OCI-LY7 (cell line): ENCODE measurements at regions not wholly inside any gene's neighbourhood (a gene's known extent, or its start where the extent isn't known, plus 50 kb on each side); places are given as distances from the start of the nearest gene placed in this dataset.

Experiments used
- BruUV-seq: library from RNA; stranded (reverse); fragments of 400-500 nt; replicated peaks from 2 replicates; lab custom pipeline; 2021; lab: Mats Ljungman, UMichigan
- CTCF ChIA-PET: fragments of 300-600 bp; sonication (Branson Sonifier 250); formaldehyde crosslinking; loops from one replicate; lab custom pipeline; 2022; ENCODE audit warnings: antibody characterized with exemption; ENCODE audit not compliant: unreplicated experiment; lab: Charles Lee
- POLR2A ChIA-PET: fragments of 300-600 bp; sonication (Branson Sonifier 250); formaldehyde crosslinking; loops from one replicate; lab custom pipeline; 2022; ENCODE audit warnings: antibody characterized with exemption; lab: Charles Lee
- DNase-seq: peaks from one replicate; pipeline ENCODE4 v3.0.0-alpha.2; 2015; ENCODE audit warnings: low spot score
- H2AFZ ChIP-seq: fragments of 200-600 bp; sonication (generic), shearing (Covaris generic); 2 replicates; pipeline ENCODE4 v1.6.1; 2014; ENCODE audit warnings: mild to moderate bottlenecking, antibody characterized with exemption, low read length, moderate library complexity
- H3K27ac ChIP-seq: fragments of 200-600 bp; sonication (generic); 2 replicates; pipeline ENCODE4 v1.5.1; 2014; ENCODE audit warnings: mixed run types, low read depth, mild to moderate bottlenecking, moderate library complexity, low read length, inconsistent platforms; ENCODE audit not compliant: poor library complexity, severe bottlenecking
- H3K36me3 ChIP-seq: fragments of 200-600 bp; sonication (generic); 2 replicates; pipeline ENCODE4 v1.6.1; 2014; ENCODE audit warnings: mild to moderate bottlenecking, antibody characterized with exemption, low read length, moderate library complexity, mixed read lengths; ENCODE audit not compliant: insufficient read depth
- H3K4me1 ChIP-seq: fragments of 200-600 bp; sonication (generic); 2 replicates; pipeline ENCODE4 v1.5.1; 2014; ENCODE audit warnings: mild to moderate bottlenecking, low read length; ENCODE audit not compliant: insufficient read depth, poor library complexity, severe bottlenecking
- H3K4me2 ChIP-seq: fragments of 200-600 bp; sonication (generic); 2 replicates; pipeline ENCODE4 v1.6.1; 2014; ENCODE audit warnings: mild to moderate bottlenecking, low read length
- H3K4me3 ChIP-seq: fragments of 200-600 bp; sonication (generic); 2 replicates; pipeline ENCODE4 v1.5.1; 2014; ENCODE audit warnings: mild to moderate bottlenecking, low read depth, low read length; ENCODE audit not compliant: poor library complexity, severe bottlenecking
- H3K79me2 ChIP-seq: fragments of 200-600 bp; sonication (generic); 2 replicates; pipeline ENCODE4 v1.6.1; 2016; ENCODE audit warnings: low read depth, mild to moderate bottlenecking, low read length, moderate library complexity, mixed read lengths; ENCODE audit not compliant: insufficient read depth
- H3K9me2 ChIP-seq: fragments of 200-600 bp; sonication (generic); 2 replicates; pipeline ENCODE4 v1.6.1; 2016; ENCODE audit warnings: mild to moderate bottlenecking, low read length, mixed read lengths; ENCODE audit not compliant: insufficient read depth
- H3K9me3 ChIP-seq: fragments of 200-600 bp; sonication (generic); 2 replicates; pipeline ENCODE4 v1.6.1; 2014; ENCODE audit warnings: mild to moderate bottlenecking, mixed run types, low read length, mixed read lengths
- H4K20me1 ChIP-seq: fragments of 200-600 bp; sonication (generic); 2 replicates; pipeline ENCODE4 v1.6.1; 2014; ENCODE audit warnings: mild to moderate bottlenecking, antibody characterized with exemption, low read length, moderate library complexity, mixed read lengths; ENCODE audit not compliant: insufficient read depth
- EZH2phosphoT487 ChIP-seq: fragments of 200-600 bp; sonication (generic); IDR thresholded peaks from 2 replicates; pipeline ENCODE4 v1.6.1; 2018; ENCODE audit warnings: low read depth, borderline replicate concordance, mild to moderate bottlenecking, mixed run types, antibody characterized with exemption, low read length, moderate library complexity, mixed read lengths
- intact Hi-C: fragments of 100-400 bp; cut with micrococcal nuclease; formaldehyde crosslinking; loops from one replicate; pipeline ENCODE4 v1.10.0; 2022; ENCODE audit not compliant: unreplicated experiment
- TF ChIP-seq, protein P1 (sequence below): fragments of 200-600 bp; sonication (generic); conservative IDR thresholded peaks from 2 replicates; pipeline ENCODE4 v1.5.1; 2014; ENCODE audit warnings: mild to moderate bottlenecking, antibody characterized with exemption, low read length, moderate library complexity, mixed read lengths

DNA sequence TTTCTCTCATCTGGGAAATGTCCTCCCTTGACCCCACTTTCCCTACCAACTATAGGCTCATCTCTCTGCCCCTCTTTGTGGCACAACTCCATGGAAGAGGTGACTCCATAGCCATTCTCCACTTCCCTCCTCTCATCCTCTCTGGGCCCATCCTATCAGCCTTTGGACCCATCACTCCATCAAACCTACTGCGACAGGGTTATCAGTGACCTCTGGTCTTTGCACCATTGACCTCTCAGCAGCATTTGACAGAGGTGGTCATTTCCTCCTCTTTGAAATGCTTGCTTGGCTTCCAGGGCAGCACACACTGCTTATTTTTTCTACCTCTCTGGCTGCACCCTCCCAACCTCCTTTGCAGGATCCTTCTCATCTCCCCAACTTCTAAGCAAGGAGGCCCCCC is 113.1 kb upstream of the SLC25A36 start:
- intact Hi-C loops = no loop called here
- ChIA-PET CTCF (no interaction called here), POLR2A (no interaction called here)
- BruUV-seq = no TSS peak
- no peaks in the 10 kb centered on the region for H3K9me3 ChIP-seq
- no peaks in the 10 kb centered on the region for H3K36me3 ChIP-seq
- H3K27ac ChIP-seq = no peak overlapping the region
- H2AFZ ChIP-seq = no peak overlapping the region
- TF ChIP-seq, protein P1, sequence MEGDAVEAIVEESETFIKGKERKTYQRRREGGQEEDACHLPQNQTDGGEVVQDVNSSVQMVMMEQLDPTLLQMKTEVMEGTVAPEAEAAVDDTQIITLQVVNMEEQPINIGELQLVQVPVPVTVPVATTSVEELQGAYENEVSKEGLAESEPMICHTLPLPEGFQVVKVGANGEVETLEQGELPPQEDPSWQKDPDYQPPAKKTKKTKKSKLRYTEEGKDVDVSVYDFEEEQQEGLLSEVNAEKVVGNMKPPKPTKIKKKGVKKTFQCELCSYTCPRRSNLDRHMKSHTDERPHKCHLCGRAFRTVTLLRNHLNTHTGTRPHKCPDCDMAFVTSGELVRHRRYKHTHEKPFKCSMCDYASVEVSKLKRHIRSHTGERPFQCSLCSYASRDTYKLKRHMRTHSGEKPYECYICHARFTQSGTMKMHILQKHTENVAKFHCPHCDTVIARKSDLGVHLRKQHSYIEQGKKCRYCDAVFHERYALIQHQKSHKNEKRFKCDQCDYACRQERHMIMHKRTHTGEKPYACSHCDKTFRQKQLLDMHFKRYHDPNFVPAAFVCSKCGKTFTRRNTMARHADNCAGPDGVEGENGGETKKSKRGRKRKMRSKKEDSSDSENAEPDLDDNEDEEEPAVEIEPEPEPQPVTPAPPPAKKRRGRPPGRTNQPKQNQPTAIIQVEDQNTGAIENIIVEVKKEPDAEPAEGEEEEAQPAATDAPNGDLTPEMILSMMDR = no peak
- TF ChIP-seq EZH2phosphoT487 = no peak
- no peaks in the 10 kb centered on the region for H3K9me2 ChIP-seq
- no peak for DNase-seq
- H3K4me2 ChIP-seq = no peak overlapping the region
- H3K4me1 ChIP-seq = peaks cover 23% of the 10 kb centered on the region
- H3K4me3 ChIP-seq = no peak overlapping the region
- no peaks in the 10 kb centered on the region for H4K20me1 ChIP-seq
- H3K79me2 ChIP-seq = no peaks in the 10 kb centered on the region

DNA sequence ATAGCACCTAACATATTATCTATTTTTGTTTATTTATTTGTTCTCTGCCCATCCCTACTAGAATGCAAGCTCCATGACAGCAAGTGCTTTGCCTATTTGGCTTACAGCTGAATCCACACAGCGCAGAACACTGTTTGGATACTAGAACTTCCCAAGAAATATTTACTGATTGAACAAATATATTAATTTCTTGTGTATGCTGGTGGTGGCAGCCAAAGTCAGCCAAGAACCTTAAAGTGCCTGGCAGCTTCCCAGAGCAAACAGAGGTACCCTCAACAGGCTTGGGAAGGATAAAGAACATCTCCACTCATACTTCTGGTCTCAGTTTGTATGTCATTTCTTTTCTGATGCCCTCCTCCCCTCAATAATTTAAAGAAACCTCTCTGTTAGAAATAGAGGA is 111.8 kb upstream of the SLC25A36 start:
- no peak for DNase-seq
- intact Hi-C loops = no loop called here
- Histone ChIP-seq H3K4me2 (no peak overlapping the region), H3K9me3 (no peaks in the 10 kb centered on the region), H4K20me1 (no peaks in the 10 kb centered on the region), H3K79me2 (no peaks in the 10 kb centered on the region), H3K27ac (no peak overlapping the region), H2AFZ (no peak overlapping the region), H3K4me1 (peaks cover 34% of the 10 kb centered on the region), H3K36me3 (no peaks in the 10 kb centered on the region), H3K9me2 (no peaks in the 10 kb centered on the region), H3K4me3 (no peak overlapping the region)
- BruUV-seq = no TSS peak
- TF ChIP-seq EZH2phosphoT487 = no peak
- TF ChIP-seq, protein P1 = no peak
- POLR2A ChIA-PET = interaction anchor here (0.7 to 5.8 kb wide), 6 partner anchors 7 to 81 kb away, joined by 3 to 29 read pairs (median 6); no protein-coding TSS in a partner anchor
- CTCF ChIA-PET = interaction anchor here (1.1 kb wide), 1 partner anchor 9 kb away, joined by 3 read pairs; no protein-coding TSS in a partner anchor

DNA sequence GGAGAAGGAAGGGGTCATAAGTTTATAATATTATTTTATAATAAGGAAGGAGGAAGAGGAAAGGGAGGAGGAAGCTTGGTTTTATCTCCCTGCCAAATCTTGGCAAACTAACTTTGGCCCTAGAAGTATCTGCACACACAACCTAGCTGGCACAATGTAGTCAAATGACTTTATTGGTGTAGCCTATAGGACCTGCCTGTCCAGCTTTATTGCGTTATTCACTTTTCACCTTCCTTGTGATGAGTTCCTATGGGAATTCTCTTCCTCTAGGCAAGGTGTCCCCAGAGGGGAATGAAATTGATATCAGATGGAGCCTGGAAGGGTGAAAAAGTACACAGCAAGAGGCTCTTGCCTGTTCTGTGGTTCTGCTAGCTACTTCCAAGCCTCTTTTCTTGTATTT is 111.2 kb upstream of the SLC25A36 start:
- H2AFZ ChIP-seq = no peak overlapping the region
- POLR2A ChIA-PET = interaction anchor here (0.7 to 5.8 kb wide), 6 partner anchors 8 to 82 kb away, joined by 3 to 29 read pairs (median 6); no protein-coding TSS in a partner anchor

More for the DNA sequence above, 111.2 kb upstream of the SLC25A36 start:
- TF ChIP-seq EZH2phosphoT487 = no peak
- TF ChIP-seq, protein P1 = no peak
- intact Hi-C loops = no loop called here
- no peaks in the 10 kb centered on the region for H4K20me1 ChIP-seq
- no peak overlapping the region for H3K4me3 ChIP-seq
- H3K9me3 ChIP-seq = no peaks in the 10 kb centered on the region
- no peak overlapping the region for H3K4me2 ChIP-seq
- no peak for DNase-seq
- no peaks in the 10 kb centered on the region for H3K79me2 ChIP-seq
- no TSS peak for BruUV-seq
- peaks cover 34% of the 10 kb centered on the region for H3K4me1 ChIP-seq
- H3K27ac ChIP-seq = no peak overlapping the region
- CTCF ChIA-PET = interaction anchor here (1.1 kb wide), 1 partner anchor 9 kb away, joined by 3 read pairs; no protein-coding TSS in a partner anchor
- H3K36me3 ChIP-seq = no peaks in the 10 kb centered on the region
- H3K9me2 ChIP-seq = no peaks in the 10 kb centered on the region
